Lower leg skin (tissue), 3 donors: ENCODE measurements at regions not wholly inside any gene's neighbourhood (a gene's known extent, or its start where the extent isn't known, plus 50 kb on each side); places are given as distances from the start of the nearest gene placed in this dataset.

Source experiments
- CTCF ChIP-seq, 3 donors: fragments of 450-650 bp; IDR thresholded peaks; one replicate each; pipeline ENCODE4 v1.5.1; 2016; ENCODE audit warnings: antibody characterized with exemption in 3 of 3, mild to moderate bottlenecking in 3 of 3, moderate library complexity in 2 of 3
- POLR2A ChIP-seq, 2 donors: fragments of 450-650 bp; IDR thresholded peaks; one replicate each; pipeline ENCODE4 v1.6.1; 2016 to 2017; ENCODE audit warnings: antibody characterized with exemption in 2 of 2, mild to moderate bottlenecking in 1 of 2, moderate library complexity in 1 of 2

- TF ChIP-seq POLR2A (IDR thresholded peaks at IDR 0.05): no peak
- TF ChIP-seq CTCF (IDR thresholded peaks at IDR 0.05): no peak
Measured at GRCh38 chr2:14364471-14364870, 268.0 kb upstream of the LRATD1 start.
